ENCODE measurements at regions not wholly inside any gene's neighbourhood (a gene's known extent, or its start where the extent isn't known, plus 50 kb on each side); places are given as distances from the start of the nearest gene placed in this dataset.

GRCh38 chr6:133674661-133675060 is 214.3 kb upstream of the TCF21 start:
- intact Hi-C loops (cut with micrococcal nuclease) (no loop called here), dilution Hi-C loops (cut with MboI; ENCODE audit: extremely low pct_ligation_motif_present, low sequenced_read_pairs) (no loop called here)
- Histone ChIP-seq H3K36me3 (ENCODE audit: control insufficient read depth in 2 of 2, extremely low read depth in 1 of 2, insufficient read depth in 2 of 2, low read length in 2 of 2) (no peaks in the 10 kb centered on the region), H2AFZ (ENCODE audit: low read depth, low read length) (no peak overlapping the region), H3K9ac (replicated peaks; ENCODE audit: extremely low read depth, insufficient read depth, low read length) (no peak overlapping the region), H3K79me2 (ENCODE audit: control insufficient read depth, insufficient read depth, low read length) (no peaks in the 10 kb centered on the region), H3K9me1 (replicated peaks; ENCODE audit: control insufficient read depth, extremely low read depth, insufficient read depth, low read length) (no peaks in the 10 kb centered on the region), H4K20me1 (replicated peaks; ENCODE audit: control insufficient read depth, extremely low read depth, insufficient read depth, low read length) (no peaks in the 10 kb centered on the region), H3K9me3 (replicated peaks; ENCODE audit: control insufficient read depth, insufficient read depth, low read length) (no peaks in the 10 kb centered on the region), H3K4me2 (ENCODE audit: insufficient read depth, low read length) (no peak overlapping the region), H3K4me3 (replicated peaks in 1 of 3; ENCODE audit: insufficient read depth in 1 of 3, low read depth in 1 of 3, low read length in 3 of 3) (no peak overlapping the region), H3K4me1 (ENCODE audit: control insufficient read depth, extremely low read depth, insufficient read depth, low read length) (no peaks in the 10 kb centered on the region), H3K27me3 (ENCODE audit: control insufficient read depth in 2 of 2, insufficient read depth in 2 of 2, low read length in 2 of 2) (no peaks in the 10 kb centered on the region), H3K27ac (ENCODE audit: insufficient read depth, low read depth, low read length) (no peak overlapping the region)
- ChIA-PET CTCF (no interaction called here), POLR2A (no interaction called here)
- no TSS peak for BruUV-seq (replicated peaks)
- TF ChIP-seq JUN (IDR thresholded peaks at IDR 0.05; ENCODE audit: borderline replicate concordance, insufficient read depth, insufficient read length, low read depth) (no peak), CTCF (IDR thresholded peaks at IDR 0.05; ENCODE audit: extremely low read depth in 1 of 2, insufficient read depth in 1 of 2, low read depth in 1 of 2, low read length in 2 of 2) (no peak), GATA2 (IDR thresholded peaks at IDR 0.05; ENCODE audit: insufficient read depth, insufficient read length, low read depth, low read length) (no peak), MYC (IDR thresholded peaks at IDR 0.05; ENCODE audit: low read depth, low read length) (no peak), POLR2A (IDR thresholded peaks at IDR 0.05; ENCODE audit: low read depth, low read length) (no peak), POLR2AphosphoS5 (IDR thresholded peaks at IDR 0.05; ENCODE audit: insufficient read depth, low read depth, low read length) (no peak), EZH2 (IDR thresholded peaks at IDR 0.05; ENCODE audit: borderline replicate concordance, low read depth, low read length, severe bottlenecking) (no peak), FOS (IDR thresholded peaks at IDR 0.05; ENCODE audit: borderline replicate concordance, insufficient read depth, low read length) (no peak)
- TF ChIP-seq, protein P1, sequence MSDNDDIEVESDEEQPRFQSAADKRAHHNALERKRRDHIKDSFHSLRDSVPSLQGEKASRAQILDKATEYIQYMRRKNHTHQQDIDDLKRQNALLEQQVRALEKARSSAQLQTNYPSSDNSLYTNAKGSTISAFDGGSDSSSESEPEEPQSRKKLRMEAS (IDR thresholded peaks at IDR 0.05; ENCODE audit: insufficient read depth, insufficient read length), result no peak
- DNase-seq (ENCODE audit: low read depth, low spot score), result no peak
- FAIRE-seq, result no peak
